ENCODE measurements at regions not wholly inside any gene's neighbourhood (a gene's known extent, or its start where the extent isn't known, plus 50 kb on each side); places are given as distances from the start of the nearest gene placed in this dataset.
"Not testable (repeated sequence)": the region's sequence is repeated elsewhere in the genome, so short reads cannot be mapped to it uniquely, and the experiment has no call there.

DNA sequence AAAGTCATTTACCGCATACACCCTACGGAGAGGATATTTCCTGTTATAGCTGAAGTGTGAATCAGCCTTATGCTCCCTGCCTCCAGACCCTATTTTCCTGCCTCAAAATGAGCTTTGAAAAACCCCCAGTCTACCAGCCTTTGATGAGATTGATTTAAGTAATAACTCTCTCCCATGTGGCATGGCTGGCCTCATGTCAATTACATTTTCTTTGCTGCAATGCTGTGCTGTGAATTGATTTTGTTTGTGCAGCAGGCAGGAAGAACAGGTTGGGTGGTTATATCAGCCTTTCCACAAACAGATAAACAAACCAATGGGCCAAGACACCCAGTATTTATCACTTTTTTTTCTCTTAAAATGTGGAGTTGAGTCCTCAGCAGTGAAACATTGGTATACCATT lies 1105.5 kb upstream of the TMEM132C start:
- ATAC-seq (replicated peaks in 1 of 2): no peak
- H3K4me3 Mint-ChIP-seq: no peak overlapping the region
- no peaks in the 10 kb centered on the region for H3K9me3 Mint-ChIP-seq
- H3K27ac Mint-ChIP-seq: no peak overlapping the region
- H3K27me3 Mint-ChIP-seq (ENCODE audit: low read depth): no peaks in the 10 kb centered on the region
- H3K4me1 Mint-ChIP-seq (ENCODE audit: low read depth): peaks cover 20% of the 10 kb centered on the region
- no peak for DNase-seq
- no peaks in the 10 kb centered on the region for H3K36me3 Mint-ChIP-seq (ENCODE audit: insufficient read depth in 2 of 2)

DNA sequence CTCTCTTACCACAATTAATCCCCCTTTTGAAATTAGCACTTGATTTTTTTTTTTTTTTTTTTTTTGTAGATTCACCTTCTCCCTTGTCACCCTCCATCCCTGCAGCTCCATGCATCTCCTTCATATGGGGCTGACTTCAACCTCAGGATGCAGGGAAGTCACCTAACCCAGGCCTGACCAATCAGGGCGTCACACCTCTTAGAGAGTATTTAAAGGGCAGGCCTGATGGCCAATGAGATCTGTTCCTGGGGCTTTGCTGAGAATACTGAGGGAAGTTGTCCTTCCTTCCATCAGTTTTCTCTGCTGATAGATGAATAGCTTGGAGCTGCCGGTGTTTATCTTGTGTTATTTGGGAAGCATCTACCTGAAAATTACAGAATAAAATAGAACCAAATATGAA lies 1104.7 kb upstream of the TMEM132C start:
- DNase-seq (no peak), ATAC-seq (replicated peaks in 1 of 2) (no peak)
- Mint-ChIP-seq H3K27ac (peak overlapping the region; percentile 76), H3K4me1 (ENCODE audit: low read depth) (peaks cover 20% of the 10 kb centered on the region), H3K27me3 (ENCODE audit: low read depth) (no peaks in the 10 kb centered on the region), H3K36me3 (ENCODE audit: insufficient read depth in 2 of 2) (no peaks in the 10 kb centered on the region), H3K9me3 (no peaks in the 10 kb centered on the region), H3K4me3 (no peak overlapping the region)

- no peaks in the 10 kb centered on the region for H3K9me3 Mint-ChIP-seq
- H3K27me3 Mint-ChIP-seq (ENCODE audit: low read depth): no peaks in the 10 kb centered on the region
- ATAC-seq (replicated peaks in 1 of 2) (peak; percentile 81 to 90), DNase-seq (peak; percentile 38 to 58)
- H3K36me3 Mint-ChIP-seq (ENCODE audit: insufficient read depth in 2 of 2): no peaks in the 10 kb centered on the region
- peak overlapping the region; percentile 68 for H3K27ac Mint-ChIP-seq
- H3K4me3 Mint-ChIP-seq: peak overlapping the region in 1 of 2 donors; percentile 33
- peaks cover 20% of the 10 kb centered on the region for H3K4me1 Mint-ChIP-seq (ENCODE audit: low read depth)
Measured at GRCh38 chr12:127162902-127163301, 1104.1 kb upstream of the TMEM132C start.

GRCh38 chr12:127165567-127166392 lies 1101.2 kb upstream of the TMEM132C start:
- peak overlapping the region; percentile 90 for H3K27ac Mint-ChIP-seq
- peak overlapping the region; percentile 69 to 84 for H3K4me3 Mint-ChIP-seq
- no peaks in the 10 kb centered on the region for H3K36me3 Mint-ChIP-seq (ENCODE audit: insufficient read depth in 2 of 2)
- DNase-seq (peak; percentile 71 to 88), ATAC-seq (replicated peaks in 1 of 2) (peak; percentile 83 to 87)
- no peaks in the 10 kb centered on the region for H3K9me3 Mint-ChIP-seq
- H3K27me3 Mint-ChIP-seq (ENCODE audit: low read depth): peaks cover 7% of the 10 kb centered on the region
- peaks cover 20% of the 10 kb centered on the region for H3K4me1 Mint-ChIP-seq (ENCODE audit: low read depth)

- Mint-ChIP-seq H3K9me3 (peaks cover 0 to 2% of the 10 kb centered on the region in 2 donors), H3K4me3 (no peak overlapping the region), H3K27me3 (ENCODE audit: low read depth) (peaks cover 7% of the 10 kb centered on the region), H3K4me1 (ENCODE audit: low read depth) (peaks cover 4% of the 10 kb centered on the region), H3K36me3 (ENCODE audit: insufficient read depth in 2 of 2) (no peaks in the 10 kb centered on the region), H3K27ac (no peak overlapping the region)
- DNase-seq (no peak), ATAC-seq (replicated peaks in 1 of 2) (no peak)
Measured at GRCh38 chr12:127169321-127170181, 1097.4 kb upstream of the TMEM132C start.

GRCh38 chr12:127170226-127171180 lies 1096.5 kb upstream of the TMEM132C start:
- ATAC-seq (replicated peaks in 1 of 2) (no peak), DNase-seq (no peak)
- Mint-ChIP-seq H3K27ac (no peak overlapping the region), H3K4me3 (no peak overlapping the region), H3K27me3 (ENCODE audit: low read depth) (peaks cover 7% of the 10 kb centered on the region), H3K36me3 (ENCODE audit: insufficient read depth in 2 of 2) (no peaks in the 10 kb centered on the region), H3K9me3 (peaks cover 0 to 2% of the 10 kb centered on the region in 2 donors), H3K4me1 (ENCODE audit: low read depth) (peaks cover 2% of the 10 kb centered on the region)

GRCh38 chr12:127172861-127173260 lies 1094.1 kb upstream of the TMEM132C start:
- H3K36me3 Mint-ChIP-seq (ENCODE audit: insufficient read depth in 2 of 2): peaks cover 3 to 4% of the 10 kb centered on the region in 2 donors
- H3K9me3 Mint-ChIP-seq: peaks cover 7% of the 10 kb centered on the region in 2 donors
- H3K27me3 Mint-ChIP-seq (ENCODE audit: low read depth): peaks cover 7% of the 10 kb centered on the region
- no peak overlapping the region for H3K4me3 Mint-ChIP-seq
- H3K4me1 Mint-ChIP-seq (ENCODE audit: low read depth): no peaks in the 10 kb centered on the region
- DNase-seq (no peak), ATAC-seq (replicated peaks in 1 of 2) (no peak)
- no peak overlapping the region for H3K27ac Mint-ChIP-seq

GRCh38 chr12:127173971-127174370 lies 1093.0 kb upstream of the TMEM132C start:
- not testable (repeated sequence) for H3K4me1 Mint-ChIP-seq (ENCODE audit: low read depth); H3K27me3 Mint-ChIP-seq (ENCODE audit: low read depth); H3K27ac Mint-ChIP-seq; H3K9me3 Mint-ChIP-seq; ATAC-seq (replicated peaks in 1 of 2); H3K4me3 Mint-ChIP-seq; DNase-seq; H3K36me3 Mint-ChIP-seq (ENCODE audit: insufficient read depth in 2 of 2)

- Mint-ChIP-seq H3K4me1 (ENCODE audit: low read depth) (no peaks in the 10 kb centered on the region), H3K9me3 (peaks cover 7% of the 10 kb centered on the region in 2 donors), H3K27me3 (ENCODE audit: low read depth) (no peaks in the 10 kb centered on the region), H3K27ac (no peak overlapping the region), H3K4me3 (no peak overlapping the region), H3K36me3 (ENCODE audit: insufficient read depth in 2 of 2) (peaks cover 4 to 6% of the 10 kb centered on the region in 2 donors)
- DNase-seq (no peak), ATAC-seq (replicated peaks in 1 of 2) (no peak)
Measured at GRCh38 chr12:127174881-127175280, 1092.1 kb upstream of the TMEM132C start.

- DNase-seq: no peak
- Mint-ChIP-seq H3K4me3 (no peak overlapping the region), H3K4me1 (ENCODE audit: low read depth) (no peaks in the 10 kb centered on the region), H3K36me3 (ENCODE audit: insufficient read depth in 2 of 2) (peaks cover 4 to 6% of the 10 kb centered on the region in 2 donors), H3K9me3 (peaks cover 7% of the 10 kb centered on the region in 2 donors), H3K27me3 (ENCODE audit: low read depth) (no peaks in the 10 kb centered on the region), H3K27ac (no peak overlapping the region)
- no peak for ATAC-seq (replicated peaks in 1 of 2)
Measured at GRCh38 chr12:127175361-127175760, 1091.6 kb upstream of the TMEM132C start.

DNA sequence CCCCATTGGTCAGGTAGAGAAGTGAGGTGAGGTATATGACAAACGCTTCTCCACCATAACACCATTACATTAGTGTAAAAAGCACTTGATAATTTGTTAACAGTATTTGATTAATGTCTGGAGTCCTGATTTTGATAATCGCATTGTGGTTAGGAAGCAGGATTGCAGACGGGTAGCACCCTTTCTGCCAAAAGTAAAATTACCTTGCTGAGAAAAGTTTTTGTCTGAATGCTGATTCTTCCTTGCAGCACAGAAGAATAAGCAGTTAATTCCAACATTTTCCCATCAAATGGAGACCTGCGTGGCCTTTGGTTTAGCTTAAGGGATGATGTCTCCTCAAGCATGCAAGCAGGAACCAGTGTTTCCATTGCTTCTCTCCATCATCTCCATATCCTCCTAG lies 1090.2 kb upstream of the TMEM132C start:
- H3K27ac Mint-ChIP-seq: no peak overlapping the region
- no peak for ATAC-seq (replicated peaks in 1 of 2)
- DNase-seq: no peak
- H3K36me3 Mint-ChIP-seq (ENCODE audit: insufficient read depth in 2 of 2): peaks cover 4 to 6% of the 10 kb centered on the region in 2 donors
- peaks cover 7% of the 10 kb centered on the region in 2 donors for H3K9me3 Mint-ChIP-seq
- H3K4me1 Mint-ChIP-seq (ENCODE audit: low read depth): no peaks in the 10 kb centered on the region
- H3K4me3 Mint-ChIP-seq: no peak overlapping the region
- H3K27me3 Mint-ChIP-seq (ENCODE audit: low read depth): no peaks in the 10 kb centered on the region

DNA sequence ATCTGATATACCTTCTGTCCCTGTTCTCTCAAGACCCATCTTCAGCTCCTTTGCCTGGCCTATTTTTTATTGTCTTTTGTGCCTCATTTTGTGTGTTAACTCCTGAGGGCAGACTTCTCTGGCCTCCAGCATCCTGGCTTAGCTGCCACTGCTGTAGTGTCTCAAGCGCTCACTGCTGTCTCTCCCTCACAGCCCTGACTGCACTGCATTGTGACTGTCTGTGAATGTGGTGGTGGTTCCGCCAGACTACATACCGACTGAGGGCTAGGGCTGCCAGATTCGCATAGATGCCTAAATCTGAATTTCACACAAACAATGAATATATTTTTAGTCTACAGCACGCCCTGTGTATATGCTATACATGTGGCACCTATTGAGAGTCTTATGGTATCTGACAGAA lies 1088.9 kb upstream of the TMEM132C start:
- H3K4me1 Mint-ChIP-seq (ENCODE audit: low read depth): no peaks in the 10 kb centered on the region
- H3K9me3 Mint-ChIP-seq: peaks cover 5 to 7% of the 10 kb centered on the region in 2 donors
- ATAC-seq (replicated peaks in 1 of 2) (no peak), DNase-seq (no peak)
- H3K4me3 Mint-ChIP-seq: no peak overlapping the region
- no peaks in the 10 kb centered on the region for H3K27me3 Mint-ChIP-seq (ENCODE audit: low read depth)
- peaks cover 4 to 6% of the 10 kb centered on the region in 2 donors for H3K36me3 Mint-ChIP-seq (ENCODE audit: insufficient read depth in 2 of 2)
- H3K27ac Mint-ChIP-seq: no peak overlapping the region
